ENCODE measurements at regions not wholly inside any gene's neighbourhood (a gene's known extent, or its start where the extent isn't known, plus 50 kb on each side); places are given as distances from the start of the nearest gene placed in this dataset.

GRCh38 chr5:129173771-129174170 is 79.2 kb downstream of the ISOC1 start:
- CTCF ChIA-PET = no interaction called here
- intact Hi-C loops (cut with micrococcal nuclease; ENCODE audit: unreplicated experiment) = loop anchor here (5.0 kb wide), 1 partner anchor 679 kb away; no protein-coding TSS in a partner anchor
- Mint-ChIP-seq H3K9me3 (ENCODE audit: low read depth, unreplicated experiment) (no peaks in the 10 kb centered on the region), H3K27me3 (ENCODE audit: unreplicated experiment) (no peaks in the 10 kb centered on the region), H3K4me3 (ENCODE audit: low read depth, unreplicated experiment) (no peak overlapping the region), H3K36me3 (ENCODE audit: insufficient read depth, unreplicated experiment) (no peaks in the 10 kb centered on the region), H3K27ac (ENCODE audit: unreplicated experiment) (no peak overlapping the region), H3K4me1 (ENCODE audit: low read depth, unreplicated experiment) (no peaks in the 10 kb centered on the region)
- no peak for TF ChIP-seq CTCF (IDR thresholded peaks at IDR 0.05; ENCODE audit: unreplicated experiment)
- no peak for DNase-seq
- no TSS peak for BruUV-seq (replicated peaks)

- no peak overlapping the region for H3K27ac Mint-ChIP-seq (ENCODE audit: unreplicated experiment)
- no peaks in the 10 kb centered on the region for H3K4me1 Mint-ChIP-seq (ENCODE audit: low read depth, unreplicated experiment)
- BruUV-seq (replicated peaks) = no TSS peak
- intact Hi-C loops (cut with micrococcal nuclease; ENCODE audit: unreplicated experiment) = loop anchor here (5.0 kb wide), 1 partner anchor 678 kb away; no protein-coding TSS in a partner anchor
- H3K9me3 Mint-ChIP-seq (ENCODE audit: low read depth, unreplicated experiment) = no peaks in the 10 kb centered on the region
- no peak overlapping the region for H3K4me3 Mint-ChIP-seq (ENCODE audit: low read depth, unreplicated experiment)
- H3K27me3 Mint-ChIP-seq (ENCODE audit: unreplicated experiment) = no peaks in the 10 kb centered on the region
- H3K36me3 Mint-ChIP-seq (ENCODE audit: insufficient read depth, unreplicated experiment) = no peaks in the 10 kb centered on the region
- CTCF ChIA-PET = interaction anchor here (0.5 kb wide), 1 partner anchor 702 kb away, joined by 3 read pairs; no protein-coding TSS in a partner anchor
- DNase-seq = no peak
- TF ChIP-seq CTCF (IDR thresholded peaks at IDR 0.05; ENCODE audit: unreplicated experiment) = no peak
These were observed 79.9 kb downstream of the ISOC1 start for GRCh38 chr5:129174480-129174879.

- no peaks in the 10 kb centered on the region for H3K36me3 Mint-ChIP-seq (ENCODE audit: insufficient read depth, unreplicated experiment)
- DNase-seq = no peak
- TF ChIP-seq CTCF (IDR thresholded peaks at IDR 0.05; ENCODE audit: unreplicated experiment) = no peak
- no peak overlapping the region for H3K4me3 Mint-ChIP-seq (ENCODE audit: low read depth, unreplicated experiment)
- no TSS peak for BruUV-seq (replicated peaks)
- H3K27me3 Mint-ChIP-seq (ENCODE audit: unreplicated experiment) = no peaks in the 10 kb centered on the region
- H3K9me3 Mint-ChIP-seq (ENCODE audit: low read depth, unreplicated experiment) = no peaks in the 10 kb centered on the region
- H3K27ac Mint-ChIP-seq (ENCODE audit: unreplicated experiment) = no peak overlapping the region
- no peaks in the 10 kb centered on the region for H3K4me1 Mint-ChIP-seq (ENCODE audit: low read depth, unreplicated experiment)
- CTCF ChIA-PET = no interaction called here
- intact Hi-C loops (cut with micrococcal nuclease; ENCODE audit: unreplicated experiment) = no loop called here
These were observed 82.9 kb downstream of the ISOC1 start for GRCh38 chr5:129177451-129177850.

- no peaks in the 10 kb centered on the region for H3K9me3 Mint-ChIP-seq (ENCODE audit: low read depth, unreplicated experiment)
- TF ChIP-seq CTCF (IDR thresholded peaks at IDR 0.05; ENCODE audit: unreplicated experiment) = no peak
- no peaks in the 10 kb centered on the region for H3K36me3 Mint-ChIP-seq (ENCODE audit: insufficient read depth, unreplicated experiment)
- intact Hi-C loops (cut with micrococcal nuclease; ENCODE audit: unreplicated experiment) = no loop called here
- no peak overlapping the region for H3K27ac Mint-ChIP-seq (ENCODE audit: unreplicated experiment)
- CTCF ChIA-PET = no interaction called here
- H3K4me1 Mint-ChIP-seq (ENCODE audit: low read depth, unreplicated experiment) = no peaks in the 10 kb centered on the region
- no TSS peak for BruUV-seq (replicated peaks)
- no peak overlapping the region for H3K4me3 Mint-ChIP-seq (ENCODE audit: low read depth, unreplicated experiment)
- no peaks in the 10 kb centered on the region for H3K27me3 Mint-ChIP-seq (ENCODE audit: unreplicated experiment)
- no peak for DNase-seq
These were observed 104.8 kb downstream of the ISOC1 start for GRCh38 chr5:129199308-129199707.
